ENCODE measurements at regions not wholly inside any gene's neighbourhood (a gene's known extent, or its start where the extent isn't known, plus 50 kb on each side); places are given as distances from the start of the nearest gene placed in this dataset.
"Not testable (repeated sequence)": the region's sequence is repeated elsewhere in the genome, so short reads cannot be mapped to it uniquely, and the experiment has no call there.

- DNase-seq (ENCODE audit: low read depth) = no peak
Measured at GRCh38 chr12:131250028-131250950, 296.6 kb downstream of the ADGRD1 start.

DNA sequence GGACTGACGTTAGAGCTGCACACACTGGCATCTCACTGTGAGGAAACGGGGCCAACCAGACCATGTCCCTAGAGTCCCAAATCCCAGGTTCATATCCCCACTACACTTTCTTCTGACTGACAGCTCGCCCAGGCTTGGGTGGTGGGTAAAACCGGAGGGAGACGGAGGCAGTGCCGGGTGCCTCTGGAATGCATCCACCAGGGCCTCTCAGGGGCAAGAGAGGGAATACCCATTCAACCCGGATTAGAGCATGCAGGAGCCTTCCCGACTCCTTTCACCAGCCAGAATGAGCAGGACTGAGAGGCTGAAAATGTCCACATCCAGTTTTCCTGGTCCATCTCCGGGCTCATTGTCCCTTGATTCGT is 297.2 kb downstream of the ADGRD1 start:
- DNase-seq (ENCODE audit: low read depth) = no peak

DNA sequence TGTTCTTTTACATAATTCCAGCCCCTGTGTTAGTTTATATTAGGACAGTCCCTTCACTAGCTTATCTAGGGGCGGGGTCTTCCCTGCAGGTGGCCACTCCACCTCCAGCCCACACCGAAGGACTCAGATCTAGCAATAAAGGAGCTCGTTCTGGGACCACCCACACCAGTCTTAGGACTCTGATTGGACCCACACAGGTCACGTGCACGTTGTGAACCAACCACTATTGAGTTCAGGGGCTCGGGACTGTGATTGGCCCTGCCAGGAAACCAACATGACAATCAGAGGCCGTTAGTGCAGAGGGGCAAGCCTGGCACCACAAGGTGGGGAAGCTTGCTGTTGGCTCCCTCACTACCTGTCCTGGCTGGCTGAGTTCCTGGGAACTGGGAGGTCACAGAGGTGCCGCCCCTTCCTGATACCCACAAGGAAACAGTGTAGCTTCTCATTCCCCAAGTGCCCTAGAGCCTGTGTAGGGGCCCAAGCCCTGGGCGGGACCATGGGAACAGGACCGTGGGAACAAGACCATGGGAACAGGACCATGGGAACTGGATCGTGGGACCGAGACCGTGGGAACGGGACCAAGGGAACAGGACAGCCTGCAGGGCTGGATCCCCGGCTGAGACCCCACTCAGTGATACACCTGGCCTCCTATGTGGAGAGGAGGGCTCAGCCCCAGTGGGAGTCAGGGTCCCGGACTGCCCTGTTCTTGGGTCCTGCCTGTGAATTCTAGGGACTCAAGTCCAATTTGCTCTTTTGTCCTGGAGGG is 297.8 kb downstream of the ADGRD1 start:
- no peak for DNase-seq (ENCODE audit: low read depth)

- no peak for DNase-seq (ENCODE audit: low read depth)
Measured at GRCh38 chr12:131253376-131254026, 299.8 kb downstream of the ADGRD1 start.

DNA sequence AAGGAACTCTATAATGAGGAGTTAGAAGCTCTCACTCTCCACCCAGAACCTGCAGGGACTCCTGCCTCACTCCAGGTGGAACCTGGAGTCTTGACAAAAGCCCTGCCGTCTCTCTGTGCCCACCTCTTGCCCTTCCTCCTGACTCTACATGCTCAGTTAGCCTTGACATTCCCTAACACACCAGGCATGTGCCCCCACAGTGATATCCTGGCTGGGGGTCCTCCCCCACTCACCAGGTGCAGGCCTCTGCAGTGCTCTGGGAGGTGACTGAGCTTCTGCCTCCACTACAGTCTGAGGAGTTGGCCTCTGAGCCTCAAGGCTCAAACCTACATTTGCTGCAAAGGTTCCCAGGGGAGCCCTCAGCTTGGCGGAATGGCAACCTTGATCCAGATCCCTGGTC is 300.7 kb downstream of the ADGRD1 start:
- no peak for DNase-seq (ENCODE audit: low read depth)

- DNase-seq (ENCODE audit: low read depth) = no peak
Measured at GRCh38 chr12:131258398-131258797, 304.7 kb downstream of the ADGRD1 start.

DNA sequence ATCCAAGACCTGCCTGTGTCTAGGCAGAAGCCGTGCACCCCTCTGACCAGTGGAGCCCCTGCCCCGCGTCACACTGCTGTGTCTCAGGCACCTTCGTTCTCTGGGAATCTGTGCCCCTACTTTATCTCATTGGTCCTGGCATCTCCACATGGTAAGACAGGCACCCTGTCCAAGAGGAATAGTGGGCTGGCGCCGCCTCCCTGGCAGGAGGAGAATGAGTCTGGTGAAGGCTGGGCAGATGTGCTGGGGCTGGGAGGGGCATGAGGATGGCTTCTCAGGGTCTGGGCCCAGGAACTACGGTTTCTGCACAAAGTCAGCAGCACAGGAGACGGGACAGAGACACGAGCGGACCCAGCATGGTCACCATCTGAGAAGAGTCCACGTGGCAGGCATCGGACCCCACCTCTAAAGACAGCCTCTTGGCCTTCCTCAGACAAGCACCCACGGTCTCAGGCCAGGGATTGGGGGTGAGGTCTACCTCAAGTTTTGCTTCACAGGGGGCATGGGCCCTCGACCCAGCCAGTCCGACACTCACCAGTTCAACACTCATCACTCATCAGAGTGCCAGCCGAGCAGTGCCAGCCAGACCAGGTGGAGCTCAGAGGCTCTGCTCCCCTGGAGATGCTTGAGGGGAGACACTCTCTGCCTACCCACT is 306.7 kb downstream of the ADGRD1 start:
- no peak for DNase-seq (ENCODE audit: low read depth)

DNA sequence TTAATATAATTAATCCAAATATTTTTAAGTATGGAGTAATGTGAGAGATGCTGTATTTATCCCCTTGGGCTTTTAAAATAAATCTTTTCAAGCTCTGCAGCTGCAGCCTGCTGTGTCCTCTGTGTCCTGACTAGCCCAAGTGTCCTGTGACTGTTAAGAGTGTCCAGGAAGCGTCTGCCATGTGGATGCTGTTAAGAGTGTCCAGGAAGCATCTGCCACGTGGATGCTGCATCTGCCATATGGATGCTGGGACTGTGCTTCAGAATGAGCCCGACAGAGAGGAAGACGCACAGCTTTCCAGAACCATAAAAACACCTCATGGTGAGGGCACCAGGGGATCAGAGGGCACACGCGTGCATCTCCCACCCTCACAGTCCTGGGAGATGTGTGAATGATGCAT is 307.2 kb downstream of the ADGRD1 start:
- no peak for DNase-seq (ENCODE audit: low read depth)

DNA sequence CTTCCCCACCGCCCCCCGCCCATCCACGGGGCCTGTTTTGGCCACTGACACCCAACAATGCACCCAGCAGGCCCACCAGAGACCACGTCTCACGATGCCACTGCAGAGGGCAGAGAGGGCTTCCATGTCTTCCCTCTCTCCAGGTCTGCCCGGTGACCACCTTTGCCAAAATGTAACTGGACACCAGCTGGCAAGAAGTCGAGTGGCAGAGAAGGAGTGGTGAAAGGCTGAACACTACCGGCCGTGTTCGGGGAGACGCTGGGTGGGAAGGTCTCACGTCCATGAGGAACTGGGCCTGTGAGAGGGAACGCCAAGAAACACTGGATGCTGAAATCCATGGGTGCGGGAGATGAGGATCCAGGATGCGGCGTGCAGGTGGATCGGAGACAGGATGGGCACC is 308.2 kb downstream of the ADGRD1 start:
- no peak for DNase-seq (ENCODE audit: low read depth)

GRCh38 chr12:131263626-131264025 is 309.9 kb downstream of the ADGRD1 start:
- no peak for DNase-seq (ENCODE audit: low read depth)

- DNase-seq (ENCODE audit: low read depth) = no peak
Measured at GRCh38 chr12:131264635-131265034, 310.9 kb downstream of the ADGRD1 start.

DNA sequence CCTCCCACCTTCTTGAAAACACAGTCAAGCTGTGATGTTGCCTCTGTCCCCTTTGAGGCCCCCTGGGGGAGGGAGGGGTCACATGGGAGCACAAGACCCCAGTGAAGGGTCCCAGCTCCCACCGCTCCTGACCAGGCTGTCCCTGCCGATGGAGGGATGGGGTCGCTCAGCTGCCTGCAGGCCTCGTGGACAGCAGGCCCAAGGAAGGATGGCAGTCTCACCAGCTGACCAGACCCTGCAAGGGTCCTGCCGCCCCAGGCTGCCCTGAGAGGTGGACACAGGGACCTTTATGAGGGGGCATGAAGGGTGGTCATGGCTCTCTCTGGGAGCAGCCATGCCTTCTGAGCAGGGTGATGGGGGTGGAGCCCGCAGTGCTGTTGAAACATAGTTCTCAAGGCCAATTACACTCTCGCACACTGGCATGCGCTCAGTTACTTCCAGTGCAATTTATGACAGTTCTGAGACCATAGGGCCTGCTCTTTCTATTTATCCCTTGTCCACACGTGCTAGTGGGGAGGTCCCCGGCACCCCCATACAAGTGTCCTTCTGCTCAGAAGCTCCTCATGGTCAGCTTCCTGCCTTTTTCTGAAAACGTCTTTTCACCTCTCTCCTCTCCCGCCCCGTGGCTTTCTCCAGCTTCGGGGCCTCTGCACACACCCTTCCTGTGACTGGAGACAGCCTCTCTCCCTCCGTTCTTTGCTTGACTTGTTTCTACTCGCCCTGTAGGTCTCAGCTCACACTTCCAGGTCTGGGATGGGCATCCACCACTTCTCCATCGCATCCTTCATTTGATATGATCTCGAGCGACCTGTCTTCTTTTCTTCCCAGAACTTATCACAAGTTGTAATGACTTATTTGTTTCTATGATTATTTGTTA is 313.1 kb downstream of the ADGRD1 start:
- DNase-seq (ENCODE audit: low read depth) = no peak

- no peak for DNase-seq (ENCODE audit: low read depth)
Measured at GRCh38 chr12:131267576-131267975, 313.9 kb downstream of the ADGRD1 start.

GRCh38 chr12:131268123-131268522 is 314.4 kb downstream of the ADGRD1 start:
- DNase-seq (ENCODE audit: low read depth) = not testable (repeated sequence)

GRCh38 chr12:131268571-131268970 is 314.9 kb downstream of the ADGRD1 start:
- not testable (repeated sequence) for DNase-seq (ENCODE audit: low read depth)

DNA sequence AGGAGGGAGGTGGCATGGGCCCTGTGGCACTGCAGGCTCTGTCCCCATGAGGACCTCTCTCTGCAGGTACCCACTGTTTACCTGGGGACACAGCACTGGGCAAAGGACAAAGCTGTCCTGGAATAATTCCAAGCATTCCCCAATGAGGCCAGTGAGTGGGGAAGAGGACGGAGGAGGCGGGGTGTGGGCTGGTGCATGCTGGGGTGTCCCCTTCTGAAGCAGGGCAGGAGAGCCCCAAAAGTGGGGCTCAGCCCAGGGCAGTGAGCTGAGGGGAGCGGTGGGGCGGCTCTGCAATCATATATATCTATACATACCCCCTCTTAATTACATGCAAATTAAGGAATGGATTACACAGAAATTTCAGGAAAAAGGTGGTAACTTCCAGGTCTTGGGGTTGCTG is 315.8 kb downstream of the ADGRD1 start:
- DNase-seq (ENCODE audit: low read depth) = no peak

- DNase-seq (ENCODE audit: low read depth) = not testable (repeated sequence)
Measured at GRCh38 chr12:131269977-131270376, 316.3 kb downstream of the ADGRD1 start.

- DNase-seq (ENCODE audit: low read depth) = no peak
Measured at GRCh38 chr12:131271724-131272123, 318.0 kb downstream of the ADGRD1 start.

GRCh38 chr12:131272283-131272814 is 318.6 kb downstream of the ADGRD1 start:
- not testable (repeated sequence) for DNase-seq (ENCODE audit: low read depth)

GRCh38 chr12:131273291-131273845 is 319.7 kb downstream of the ADGRD1 start:
- DNase-seq (ENCODE audit: low read depth) = no peak

DNA sequence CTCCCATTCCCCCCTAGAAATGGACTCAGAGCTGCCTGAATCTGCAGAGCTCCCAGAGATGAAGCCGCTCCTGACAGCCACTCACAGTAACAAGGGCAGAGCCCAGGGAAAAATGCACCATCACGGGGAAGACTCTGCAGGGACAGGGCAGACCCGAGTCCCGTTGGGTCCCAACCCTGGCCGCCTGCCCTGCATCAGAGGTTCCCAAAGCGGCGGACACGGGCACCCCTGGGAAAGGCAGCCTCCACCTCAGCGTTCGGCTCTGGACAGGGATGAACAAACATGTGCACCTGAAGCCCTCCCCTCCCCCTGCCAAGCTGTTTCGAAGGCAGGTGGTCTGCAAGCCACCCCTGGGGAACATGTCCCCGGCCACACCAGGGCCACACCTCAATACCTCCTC is 320.4 kb downstream of the ADGRD1 start:
- no peak for DNase-seq (ENCODE audit: low read depth)

Measured in iris pigment epithelial cell (primary cell).